ENCODE measurements at regions not wholly inside any gene's neighbourhood (a gene's known extent, or its start where the extent isn't known, plus 50 kb on each side); places are given as distances from the start of the nearest gene placed in this dataset.

DNA sequence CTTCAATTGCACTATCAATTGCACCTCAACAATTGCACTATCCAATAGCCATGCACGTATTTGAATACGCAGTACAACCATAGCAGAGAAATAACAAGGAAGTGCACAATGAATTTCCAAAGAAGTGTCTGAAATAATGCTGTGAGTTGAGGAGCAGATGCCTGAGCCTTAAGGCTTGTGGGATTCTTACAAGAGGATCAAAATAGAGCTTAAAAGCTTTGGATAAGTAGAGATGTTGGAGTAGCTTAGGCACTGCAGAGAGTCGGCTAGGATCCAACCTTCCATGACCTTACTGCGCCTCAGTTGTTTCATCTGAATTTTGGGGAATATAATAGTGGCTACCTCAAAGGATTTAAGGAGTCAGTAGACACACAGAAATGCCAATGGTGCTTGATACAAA is 196.1 kb upstream of the FLRT2 start:
- Histone ChIP-seq H3K27ac (no peak overlapping the region), H3K4me2 (no peak overlapping the region), H3K4me3 (no peak overlapping the region), H3K4me1 (no peaks in the 10 kb centered on the region), H3K9me3 (no peaks in the 10 kb centered on the region)
- ChIA-PET POLR2A (no interaction called here), CTCF (no interaction called here)
- FAIRE-seq, result no peak
- no peak for DNase-seq (ENCODE audit: low read depth in 1 of 2, low spot score in 1 of 2)
- no peak for TF ChIP-seq NPAS2 (CRISPR knock-in tag; IDR thresholded peaks at IDR 0.05; ENCODE audit: borderline replicate concordance)
- no peak for TF ChIP-seq CBX2 (IDR thresholded peaks at IDR 0.05; ENCODE audit: borderline replicate concordance, low read depth)
- WGBS (ENCODE audit: missing lambda C conversion rate), result 82% methylated on average over 4 of the region's 4 CpGs
- ATAC-seq, result no peak

DNA sequence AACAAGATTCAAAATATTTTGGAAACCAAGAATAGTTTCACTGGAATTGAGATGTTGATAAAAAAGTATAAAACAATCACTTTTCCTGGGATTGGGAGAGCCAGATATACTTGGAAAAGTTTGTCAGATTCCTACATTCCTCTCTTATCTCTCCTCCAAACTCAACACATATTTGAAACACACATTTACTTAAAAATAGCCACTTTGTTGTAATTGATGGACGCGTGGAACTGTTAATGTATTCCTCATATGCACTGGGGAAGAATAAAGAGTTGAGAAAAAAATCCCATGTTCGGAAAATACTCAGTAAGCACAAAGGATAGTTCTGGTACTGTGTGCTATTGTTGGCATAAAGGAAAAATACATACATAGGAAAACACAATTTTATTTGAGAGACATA is 195.6 kb upstream of the FLRT2 start:
- Histone ChIP-seq H3K9me3 (no peaks in the 10 kb centered on the region), H3K4me2 (no peak overlapping the region), H3K4me1 (no peaks in the 10 kb centered on the region), H3K27ac (no peak overlapping the region), H3K4me3 (no peak overlapping the region)
- TF ChIP-seq, protein P1, sequence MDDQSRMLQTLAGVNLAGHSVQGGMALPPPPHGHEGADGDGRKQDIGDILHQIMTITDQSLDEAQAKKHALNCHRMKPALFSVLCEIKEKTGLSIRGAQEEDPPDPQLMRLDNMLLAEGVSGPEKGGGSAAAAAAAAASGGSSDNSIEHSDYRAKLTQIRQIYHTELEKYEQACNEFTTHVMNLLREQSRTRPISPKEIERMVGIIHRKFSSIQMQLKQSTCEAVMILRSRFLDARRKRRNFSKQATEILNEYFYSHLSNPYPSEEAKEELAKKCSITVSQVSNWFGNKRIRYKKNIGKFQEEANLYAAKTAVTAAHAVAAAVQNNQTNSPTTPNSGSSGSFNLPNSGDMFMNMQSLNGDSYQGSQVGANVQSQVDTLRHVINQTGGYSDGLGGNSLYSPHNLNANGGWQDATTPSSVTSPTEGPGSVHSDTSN (IDR thresholded peaks at IDR 0.05), result no peak
- TF ChIP-seq GATA3 (IDR thresholded peaks at IDR 0.05; ENCODE audit: borderline replicate concordance) (no peak), MYC (IDR thresholded peaks at IDR 0.05; ENCODE audit: borderline replicate concordance, low read length) (no peak), HOXA7 (CRISPR knock-in tag; IDR thresholded peaks at IDR 0.05) (no peak), TP53 (CRISPR knock-in tag; IDR thresholded peaks at IDR 0.05) (no peak), SMC3 (IDR thresholded peaks at IDR 0.05) (no peak), PHF8 (IDR thresholded peaks at IDR 0.05; ENCODE audit: borderline replicate concordance, low read depth) (no peak), RARB (CRISPR knock-in tag; IDR thresholded peaks at IDR 0.05) (no peak)
- TF ChIP-seq, protein P2, sequence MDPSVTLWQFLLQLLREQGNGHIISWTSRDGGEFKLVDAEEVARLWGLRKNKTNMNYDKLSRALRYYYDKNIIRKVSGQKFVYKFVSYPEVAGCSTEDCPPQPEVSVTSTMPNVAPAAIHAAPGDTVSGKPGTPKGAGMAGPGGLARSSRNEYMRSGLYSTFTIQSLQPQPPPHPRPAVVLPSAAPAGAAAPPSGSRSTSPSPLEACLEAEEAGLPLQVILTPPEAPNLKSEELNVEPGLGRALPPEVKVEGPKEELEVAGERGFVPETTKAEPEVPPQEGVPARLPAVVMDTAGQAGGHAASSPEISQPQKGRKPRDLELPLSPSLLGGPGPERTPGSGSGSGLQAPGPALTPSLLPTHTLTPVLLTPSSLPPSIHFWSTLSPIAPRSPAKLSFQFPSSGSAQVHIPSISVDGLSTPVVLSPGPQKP (IDR thresholded peaks at IDR 0.05; ENCODE audit: low read depth, low read length), result no peak
- TF ChIP-seq, protein P3, sequence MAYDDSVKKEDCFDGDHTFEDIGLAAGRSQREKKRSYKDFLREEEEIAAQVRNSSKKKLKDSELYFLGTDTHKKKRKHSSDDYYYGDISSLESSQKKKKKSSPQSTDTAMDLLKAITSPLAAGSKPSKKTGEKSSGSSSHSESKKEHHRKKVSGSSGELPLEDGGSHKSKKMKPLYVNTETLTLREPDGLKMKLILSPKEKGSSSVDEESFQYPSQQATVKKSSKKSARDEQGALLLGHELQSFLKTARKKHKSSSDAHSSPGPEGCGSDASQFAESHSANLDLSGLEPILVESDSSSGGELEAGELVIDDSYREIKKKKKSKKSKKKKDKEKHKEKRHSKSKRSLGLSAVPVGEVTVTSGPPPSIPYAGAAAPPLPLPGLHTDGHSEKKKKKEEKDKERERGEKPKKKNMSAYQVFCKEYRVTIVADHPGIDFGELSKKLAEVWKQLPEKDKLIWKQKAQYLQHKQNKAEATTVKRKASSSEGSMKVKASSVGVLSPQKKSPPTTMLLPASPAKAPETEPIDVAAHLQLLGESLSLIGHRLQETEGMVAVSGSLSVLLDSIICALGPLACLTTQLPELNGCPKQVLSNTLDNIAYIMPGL (CRISPR knock-in tag; IDR thresholded peaks at IDR 0.05; ENCODE audit: borderline replicate concordance), result no peak
- FAIRE-seq (no peak), ATAC-seq (no peak), DNase-seq (ENCODE audit: low read depth in 1 of 2, low spot score in 1 of 2) (no peak)
- ChIA-PET POLR2A (no interaction called here), CTCF (no interaction called here)
- 79% methylated on average over 3 of the region's 3 CpGs for WGBS (ENCODE audit: missing lambda C conversion rate)

DNA sequence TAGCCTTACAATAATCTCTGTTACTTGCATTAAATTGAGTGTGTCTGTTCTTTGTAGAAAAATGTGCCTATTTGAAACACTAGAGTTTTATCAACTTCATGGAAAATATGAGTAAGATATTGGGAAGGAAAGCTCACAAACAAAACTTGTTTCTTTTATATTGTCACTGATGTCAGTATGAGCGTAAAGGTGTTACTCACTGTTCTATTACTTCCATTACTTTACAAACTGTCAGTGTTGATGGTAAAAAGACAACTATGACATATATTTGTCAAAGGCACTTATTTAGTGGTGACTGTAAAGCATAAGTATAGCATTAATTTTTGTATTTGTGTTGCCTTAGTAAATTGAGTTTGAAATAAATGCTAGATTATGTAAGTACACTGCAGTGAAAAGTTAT is 193.7 kb upstream of the FLRT2 start:
- no peak overlapping the region for H3K4me3 ChIP-seq
- DNase-seq (ENCODE audit: low read depth in 1 of 2, low spot score in 1 of 2) (no peak), FAIRE-seq (no peak), ATAC-seq (no peak)
- H3K4me1 ChIP-seq, result no peaks in the 10 kb centered on the region
- H3K27ac ChIP-seq, result no peak overlapping the region
- 98% methylated on average over 1 of the region's 1 CpG for WGBS (ENCODE audit: missing lambda C conversion rate)
- POLR2A ChIA-PET, result no interaction called here
- TF ChIP-seq NPAS2 (CRISPR knock-in tag; IDR thresholded peaks at IDR 0.05; ENCODE audit: borderline replicate concordance) (no peak), NFE2L2 (conservative IDR thresholded peaks at IDR 0.05; ENCODE audit: low read length) (no peak), CBX8 (IDR thresholded peaks at IDR 0.05) (no peak), TFCP2L1 (CRISPR knock-in tag; IDR thresholded peaks at IDR 0.05) (no peak), SREBF2 (IDR thresholded peaks at IDR 0.05) (no peak), PHF8 (IDR thresholded peaks at IDR 0.05; ENCODE audit: borderline replicate concordance, low read depth) (no peak)
- TF ChIP-seq, protein P4, sequence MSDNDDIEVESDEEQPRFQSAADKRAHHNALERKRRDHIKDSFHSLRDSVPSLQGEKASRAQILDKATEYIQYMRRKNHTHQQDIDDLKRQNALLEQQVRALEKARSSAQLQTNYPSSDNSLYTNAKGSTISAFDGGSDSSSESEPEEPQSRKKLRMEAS (IDR thresholded peaks at IDR 0.05), result no peak
- no peak overlapping the region for H3K4me2 ChIP-seq
- no peaks in the 10 kb centered on the region for H3K9me3 ChIP-seq
- CTCF ChIA-PET, result interaction anchor here (1.2 kb wide), 1 partner anchor 9 kb away, joined by 3 read pairs; no protein-coding TSS in a partner anchor

DNA sequence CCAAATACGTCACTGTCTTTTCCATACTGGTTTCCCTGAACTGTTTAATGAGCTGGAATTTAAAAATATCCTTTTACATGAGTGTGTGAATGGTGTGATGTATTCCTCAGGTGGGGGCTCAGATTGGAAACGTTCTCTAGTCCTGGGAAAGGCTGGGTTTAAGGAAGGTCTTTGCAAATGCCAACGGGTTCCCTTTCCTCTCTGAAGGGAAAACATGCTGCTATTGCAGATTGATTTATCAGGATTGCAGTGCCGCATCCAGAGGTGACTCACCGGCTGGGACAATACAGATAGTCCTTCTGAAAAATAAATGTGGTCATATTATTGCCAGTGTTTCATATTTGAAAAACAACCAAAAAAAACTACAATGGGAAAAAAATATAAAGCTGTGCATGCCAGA is 193.1 kb upstream of the FLRT2 start:
- H3K27ac ChIP-seq, result no peak overlapping the region
- FAIRE-seq (no peak), DNase-seq (ENCODE audit: low read depth in 1 of 2, low spot score in 1 of 2) (no peak), ATAC-seq (no peak)
- WGBS (ENCODE audit: missing lambda C conversion rate), result 57% methylated on average over 5 of the region's 5 CpGs
- TF ChIP-seq CBX8 (IDR thresholded peaks at IDR 0.05) (no peak), FOSB (CRISPR knock-in tag; IDR thresholded peaks at IDR 0.05) (no peak), HOXB5 (CRISPR knock-in tag; IDR thresholded peaks at IDR 0.05) (no peak), MAFK (IDR thresholded peaks at IDR 0.05; ENCODE audit: partially characterized antibody) (no peak), RAD21 (conservative IDR thresholded peaks at IDR 0.05 in 1 of 2, IDR thresholded peaks at IDR 0.05 in 1 of 2) (no peak), TFCP2L1 (CRISPR knock-in tag; IDR thresholded peaks at IDR 0.05) (no peak), HDAC2 (IDR thresholded peaks at IDR 0.05) (no peak), SMC3 (IDR thresholded peaks at IDR 0.05) (no peak), RNF2 (IDR thresholded peaks at IDR 0.05; ENCODE audit: borderline replicate concordance, low read depth) (no peak), KDM1A (IDR thresholded peaks at IDR 0.05; ENCODE audit: low read depth) (no peak)
- TF ChIP-seq, protein P5, sequence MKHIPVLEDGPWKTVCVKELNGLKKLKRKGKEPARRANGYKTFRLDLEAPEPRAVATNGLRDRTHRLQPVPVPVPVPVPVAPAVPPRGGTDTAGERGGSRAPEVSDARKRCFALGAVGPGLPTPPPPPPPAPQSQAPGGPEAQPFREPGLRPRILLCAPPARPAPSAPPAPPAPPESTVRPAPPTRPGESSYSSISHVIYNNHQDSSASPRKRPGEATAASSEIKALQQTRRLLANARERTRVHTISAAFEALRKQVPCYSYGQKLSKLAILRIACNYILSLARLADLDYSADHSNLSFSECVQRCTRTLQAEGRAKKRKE (CRISPR knock-in tag; IDR thresholded peaks at IDR 0.05; ENCODE audit: low read depth), result no peak
- TF ChIP-seq, protein P3 (CRISPR knock-in tag; IDR thresholded peaks at IDR 0.05; ENCODE audit: borderline replicate concordance), result no peak
- POLR2A ChIA-PET, result no interaction called here
- no peak overlapping the region for H3K4me2 ChIP-seq
- H3K4me1 ChIP-seq, result no peaks in the 10 kb centered on the region
- CTCF ChIA-PET, result interaction anchor here (1.2 kb wide), 1 partner anchor 10 kb away, joined by 3 read pairs; no protein-coding TSS in a partner anchor
- H3K9me3 ChIP-seq, result no peaks in the 10 kb centered on the region
- no peak overlapping the region for H3K4me3 ChIP-seq
